Ecto neural progenitor cell (in vitro differentiated cells): ENCODE measurements at regions not wholly inside any gene's neighbourhood (a gene's known extent, or its start where the extent isn't known, plus 50 kb on each side); places are given as distances from the start of the nearest gene placed in this dataset.
"Not testable (repeated sequence)": the region's sequence is repeated elsewhere in the genome, so short reads cannot be mapped to it uniquely, and the experiment has no call there.

Experiments
- DNase-seq: peaks from one replicate; pipeline ENCODE4 v3.0.0-alpha.2; 2018; ENCODE audit warnings: low spot score

DNA sequence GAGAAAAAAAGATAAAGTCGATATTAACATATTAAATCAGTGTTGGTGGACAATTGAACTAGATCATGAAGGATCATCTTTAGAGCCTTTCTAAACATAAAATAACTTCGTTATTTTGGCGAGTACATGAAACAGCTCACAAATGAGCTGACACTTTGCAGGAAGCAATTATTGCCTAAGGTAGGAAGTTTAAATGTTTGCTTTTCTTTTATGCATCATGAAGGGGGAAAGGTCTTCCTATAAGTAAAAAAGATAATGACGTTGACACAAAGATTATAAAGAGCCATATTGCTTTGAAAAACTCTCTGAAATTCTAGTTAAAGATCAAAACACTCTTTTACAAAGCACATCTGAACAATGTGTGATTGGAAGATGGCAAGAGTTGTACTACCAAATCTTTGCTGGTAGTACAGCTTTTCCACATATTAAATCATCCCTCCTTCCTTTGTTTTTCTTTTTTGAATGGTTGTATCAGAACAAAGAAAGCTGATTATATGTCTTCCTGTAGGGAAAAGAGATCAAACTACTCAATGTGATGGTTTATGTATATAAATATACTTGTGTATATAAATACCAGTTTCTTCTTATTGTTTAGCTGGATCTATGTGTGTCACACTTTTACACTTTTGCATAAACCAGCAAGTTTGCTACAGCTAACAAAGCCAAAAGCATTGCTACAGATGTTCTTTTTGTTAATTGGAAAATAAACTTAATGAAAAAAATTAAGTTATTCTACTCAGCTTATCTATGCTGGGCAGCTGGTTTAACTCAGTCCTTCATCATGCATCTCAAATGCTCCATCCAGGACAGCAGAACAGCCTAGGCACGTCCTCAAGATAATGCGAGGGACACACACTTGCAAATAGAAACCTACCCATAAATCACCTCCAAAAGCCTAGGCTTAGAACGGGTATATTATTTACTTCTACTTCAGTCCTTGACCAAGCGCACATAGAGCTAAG is 850.8 kb upstream of the ROBO1 start:
- DNase-seq, result no peak

DNA sequence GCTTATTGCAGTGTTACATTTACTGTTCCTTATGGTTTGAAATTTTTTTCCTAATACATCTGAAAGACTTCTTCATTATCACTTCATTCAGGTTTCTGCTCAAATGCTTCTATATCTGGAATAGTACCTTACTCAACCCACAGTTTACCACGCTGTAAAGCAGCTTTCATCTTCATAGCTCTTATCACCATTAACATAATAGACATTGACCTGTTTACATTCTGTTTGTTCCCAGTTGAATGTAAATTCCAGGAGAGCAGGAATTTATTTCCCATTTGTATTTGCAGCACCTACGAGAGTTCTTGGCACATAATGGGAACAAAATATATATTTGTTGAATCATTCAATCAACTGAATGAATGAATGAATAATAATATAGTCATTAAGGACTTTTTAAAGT is 844.6 kb upstream of the ROBO1 start:
- no peak for DNase-seq

DNA sequence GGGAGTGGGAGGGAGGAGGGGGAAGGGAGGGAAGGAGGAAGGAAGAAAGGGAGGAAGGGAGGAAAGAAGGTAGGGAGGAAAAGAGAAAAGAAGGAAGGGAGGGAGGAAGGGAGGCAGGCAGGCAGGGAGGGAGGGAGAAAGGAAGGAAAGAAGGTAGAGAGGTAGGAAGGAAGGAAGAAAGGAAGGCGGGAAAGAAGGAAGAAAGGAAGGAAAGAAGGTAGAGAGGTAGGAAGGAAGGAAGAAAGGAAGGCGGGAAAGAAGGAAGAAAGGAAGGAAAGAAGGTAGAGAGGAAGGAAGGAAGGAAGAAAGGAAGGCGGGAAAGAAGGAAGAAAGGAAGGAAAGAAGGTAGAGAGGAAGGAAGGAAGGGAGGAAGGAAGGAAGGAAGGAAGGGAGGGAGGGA is 840.3 kb upstream of the ROBO1 start:
- not testable (repeated sequence) for DNase-seq

DNA sequence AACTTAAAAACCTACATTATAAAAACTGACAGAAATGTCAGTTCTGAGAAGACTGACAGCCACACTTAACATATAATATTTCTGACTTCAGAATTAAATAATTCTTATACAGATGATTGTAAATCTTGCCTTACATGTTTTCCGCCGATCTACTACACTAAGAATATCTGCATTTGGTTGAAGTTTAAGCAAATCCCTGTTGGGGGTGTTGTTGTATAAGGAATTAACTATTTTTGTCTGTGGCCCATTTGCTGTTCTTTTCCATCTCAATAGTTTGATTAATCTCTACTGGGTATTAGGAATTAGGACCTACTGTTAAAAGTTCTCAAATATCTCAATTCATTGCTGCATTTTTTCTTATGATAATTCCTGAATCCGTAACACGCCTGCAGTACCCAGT is 838.3 kb upstream of the ROBO1 start:
- DNase-seq, result no peak

DNA sequence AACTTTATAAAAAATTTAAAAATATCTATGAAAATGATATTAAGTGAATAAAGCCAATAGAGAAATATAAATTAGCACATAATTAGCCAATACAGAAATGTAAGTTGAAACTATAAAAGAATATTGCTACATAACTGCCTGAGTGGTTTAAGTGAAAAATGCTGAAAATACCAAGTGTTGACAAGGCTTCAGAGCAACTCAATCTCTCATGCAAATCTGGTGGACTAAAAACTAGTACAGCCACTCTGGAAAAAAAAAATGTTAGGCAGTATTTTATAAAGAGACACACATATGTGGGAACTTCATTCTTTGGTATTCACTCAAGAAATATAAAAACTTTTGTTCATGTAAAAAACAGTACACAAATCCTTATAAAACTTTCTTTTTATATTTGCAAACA is 833.7 kb upstream of the ROBO1 start:
- no peak for DNase-seq

DNA sequence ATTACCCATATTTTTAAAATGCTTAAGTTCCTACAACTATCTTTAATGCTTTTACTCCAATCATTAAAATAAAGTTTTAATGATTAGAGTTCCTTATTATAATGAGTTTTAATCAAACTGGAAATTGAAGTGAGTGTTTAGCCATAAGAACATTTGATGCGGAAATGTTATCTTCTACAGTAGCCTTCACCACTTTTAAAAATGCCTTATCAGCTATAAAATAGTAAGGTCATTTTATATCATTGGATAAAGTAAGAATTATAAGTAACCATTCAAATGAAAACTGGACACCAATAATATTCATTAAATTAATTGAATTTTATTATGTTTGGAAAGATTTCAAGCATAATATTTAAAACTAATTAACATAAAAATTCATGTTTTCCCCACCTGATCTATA is 825.0 kb upstream of the ROBO1 start:
- no peak for DNase-seq

DNA sequence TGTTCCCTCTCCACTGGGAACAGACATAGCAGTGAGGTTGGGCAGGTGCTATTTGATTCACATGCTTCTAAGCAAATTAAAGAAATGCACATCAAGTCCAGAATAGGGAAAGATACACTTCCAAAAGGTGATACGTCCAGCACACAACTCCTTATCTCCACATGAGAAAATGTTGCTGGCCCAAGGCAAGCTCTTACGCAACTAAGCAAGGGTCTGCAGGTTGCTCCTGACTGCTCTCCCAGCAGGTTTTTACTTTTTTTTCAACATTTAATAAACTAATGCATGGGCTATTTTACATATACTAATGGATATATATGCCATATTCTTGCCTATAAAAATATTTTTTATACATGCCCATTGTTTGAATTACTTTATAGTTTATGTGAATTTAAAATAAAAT is 818.5 kb upstream of the ROBO1 start:
- DNase-seq, result no peak

DNA sequence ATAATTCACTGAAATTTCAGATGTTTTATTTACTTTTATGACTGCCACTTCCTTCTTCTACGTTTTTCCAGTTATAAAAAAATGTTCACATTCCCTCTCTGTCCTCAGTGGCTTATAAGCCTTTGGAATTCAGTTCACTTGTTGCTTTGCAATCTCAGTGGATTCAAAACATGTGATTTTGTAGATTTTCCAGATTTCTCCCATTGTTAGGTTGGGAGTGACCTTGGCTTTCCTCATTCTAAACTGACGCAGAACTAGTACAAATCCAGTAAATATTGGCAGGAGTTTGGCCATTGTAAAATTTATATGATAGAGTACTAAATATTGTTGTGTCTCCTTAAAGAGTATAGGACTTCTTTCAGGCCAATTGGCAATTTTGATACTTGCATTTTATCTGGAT is 812.3 kb upstream of the ROBO1 start:
- no peak for DNase-seq

DNA sequence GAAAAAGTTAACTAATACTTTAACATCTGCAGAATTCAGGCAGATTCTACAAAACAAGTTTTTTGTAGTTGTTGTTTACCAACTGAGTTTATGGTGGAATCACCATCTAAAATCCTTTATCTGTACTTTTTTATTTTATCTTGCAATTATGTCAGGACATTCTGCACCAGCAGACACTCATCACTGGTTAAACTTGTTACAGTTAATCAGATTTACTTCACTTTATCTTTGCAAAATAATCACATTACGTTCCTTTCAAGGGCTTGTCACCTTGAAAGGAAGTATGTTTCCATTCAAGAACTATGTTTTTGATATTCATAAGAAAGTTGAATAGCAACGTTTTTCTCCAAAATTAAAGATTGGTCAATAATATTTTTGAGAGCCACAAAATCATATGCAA is 796.6 kb upstream of the ROBO1 start:
- no peak for DNase-seq

DNA sequence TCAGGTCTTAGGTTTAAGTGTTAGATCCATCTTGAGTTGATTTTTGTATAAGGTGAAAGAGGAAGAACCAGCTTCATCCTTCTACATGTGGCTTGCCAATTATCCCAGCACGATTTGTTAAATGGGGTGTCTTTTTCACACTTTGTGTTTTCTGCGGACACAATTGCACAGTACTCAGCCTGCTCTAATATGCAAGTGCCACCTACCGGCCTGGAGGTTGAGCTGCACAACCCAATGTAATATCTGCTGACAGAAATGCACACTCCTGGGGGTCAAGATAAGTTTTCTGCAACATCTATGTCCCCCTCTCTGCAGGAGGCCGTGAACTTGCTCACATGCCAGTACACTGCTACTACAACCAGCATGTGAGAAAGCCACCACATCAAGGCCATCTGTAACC is 791.9 kb upstream of the ROBO1 start:
- no peak for DNase-seq

DNA sequence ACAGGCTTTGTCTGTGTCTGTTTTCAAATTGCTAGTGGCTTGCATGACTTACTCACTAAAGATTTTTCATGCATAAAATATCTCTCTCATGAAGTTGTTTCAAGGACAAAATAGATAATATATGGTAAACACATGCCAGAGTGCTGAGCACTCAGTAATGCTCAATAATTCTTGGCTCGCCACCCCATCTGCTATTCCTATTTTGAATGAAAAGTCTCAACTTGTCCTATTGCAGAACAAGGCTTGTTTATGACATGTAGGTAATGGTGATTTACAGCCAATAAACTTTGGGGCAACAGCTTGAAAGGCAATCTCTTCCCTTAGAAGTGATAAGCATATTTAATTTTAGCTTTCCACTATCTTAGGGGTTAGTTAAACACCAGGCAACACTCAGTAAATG is 789.0 kb upstream of the ROBO1 start:
- DNase-seq, result no peak

DNA sequence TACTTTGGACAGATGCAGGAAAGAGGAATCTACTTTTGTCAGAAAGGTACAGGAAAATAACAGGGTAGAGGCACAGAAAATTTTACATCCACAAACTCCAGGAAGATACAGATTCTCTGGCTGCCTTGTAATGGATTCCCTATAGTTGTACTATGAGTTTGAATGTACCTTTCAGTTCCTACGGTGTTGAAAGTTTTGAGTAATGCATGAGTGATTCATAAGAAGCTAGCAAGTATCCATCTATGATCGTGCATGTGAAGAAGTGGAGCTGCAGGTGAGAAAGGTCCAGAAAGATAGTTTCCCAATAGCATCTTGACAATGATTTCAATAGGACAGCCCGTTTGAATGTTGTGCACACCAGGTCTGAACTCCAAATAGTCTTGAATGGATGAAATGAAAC is 786.5 kb upstream of the ROBO1 start:
- no peak for DNase-seq

DNA sequence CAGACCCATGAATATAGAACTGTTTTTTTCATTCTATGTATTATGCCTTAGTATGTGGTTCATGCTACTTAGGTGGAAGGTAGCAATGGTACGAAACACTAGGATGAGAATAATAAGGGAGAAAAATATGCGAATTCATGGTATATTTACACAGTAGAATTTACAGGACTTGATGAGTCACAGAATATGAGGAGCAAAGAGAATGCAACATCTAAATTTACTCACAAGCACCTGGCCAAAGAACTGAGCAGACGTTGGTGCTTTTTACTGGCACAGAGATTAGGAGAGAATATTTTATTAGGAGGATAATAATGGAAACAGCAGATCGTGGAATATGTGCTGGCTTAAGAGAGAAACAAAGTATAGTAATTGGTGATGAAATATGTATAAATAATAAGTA is 785.4 kb upstream of the ROBO1 start:
- DNase-seq, result no peak

DNA sequence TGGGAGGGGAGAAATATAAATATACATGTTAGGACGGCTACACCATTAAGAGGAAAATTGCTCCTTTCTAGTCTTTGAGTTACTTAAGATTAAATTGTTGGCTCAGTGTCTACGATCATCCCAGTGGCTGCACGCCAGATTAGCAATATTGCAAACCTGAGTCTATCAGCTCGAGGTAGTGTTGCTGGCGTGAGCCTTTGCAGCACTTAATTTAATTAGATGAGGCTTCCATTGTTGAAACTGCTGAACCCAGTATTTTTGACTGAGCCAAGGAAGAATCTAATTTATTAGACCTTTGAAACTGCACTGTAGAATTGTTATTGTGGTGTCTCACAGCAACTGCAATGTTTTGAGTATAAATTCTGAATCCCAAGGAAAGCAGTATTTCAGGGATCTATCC is 782.4 kb upstream of the ROBO1 start:
- DNase-seq, result no peak

DNA sequence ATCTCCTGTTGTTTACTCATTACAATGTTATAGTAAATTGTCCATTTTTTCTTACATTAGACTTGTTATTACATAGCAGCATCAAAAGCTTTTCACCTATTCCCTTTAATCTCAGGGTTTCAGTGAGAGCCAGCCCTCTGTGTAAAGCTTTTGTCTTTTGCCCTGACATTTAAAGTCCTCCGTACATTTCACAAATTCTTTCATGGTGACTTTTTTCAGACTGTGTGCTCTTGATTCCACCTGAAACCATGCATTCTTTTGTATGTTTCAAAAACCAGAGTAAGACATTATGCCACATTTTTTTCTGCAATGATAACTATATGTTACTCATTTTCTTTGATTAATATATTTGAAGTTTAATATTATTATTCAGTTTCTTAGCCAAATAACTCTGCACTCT is 781.4 kb upstream of the ROBO1 start:
- no peak for DNase-seq

DNA sequence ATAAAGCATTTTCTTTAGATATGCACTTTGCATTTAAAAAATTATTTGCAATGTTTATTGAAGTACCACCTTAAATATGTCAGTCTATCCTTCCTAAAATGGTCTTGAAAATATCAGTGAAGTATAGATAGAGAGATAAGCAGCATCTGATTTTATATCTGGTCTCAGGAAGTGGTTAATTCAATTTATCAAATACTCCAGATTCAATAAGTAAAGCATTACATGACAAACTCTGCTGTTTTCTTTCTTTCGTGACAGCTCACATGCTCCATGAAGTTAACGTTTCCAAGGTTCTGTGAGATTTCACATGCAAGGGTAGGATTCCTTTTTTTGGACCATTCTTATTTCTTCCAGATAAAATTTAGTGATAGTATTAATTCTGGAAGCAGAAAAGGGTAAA is 775.4 kb upstream of the ROBO1 start:
- no peak for DNase-seq

DNA sequence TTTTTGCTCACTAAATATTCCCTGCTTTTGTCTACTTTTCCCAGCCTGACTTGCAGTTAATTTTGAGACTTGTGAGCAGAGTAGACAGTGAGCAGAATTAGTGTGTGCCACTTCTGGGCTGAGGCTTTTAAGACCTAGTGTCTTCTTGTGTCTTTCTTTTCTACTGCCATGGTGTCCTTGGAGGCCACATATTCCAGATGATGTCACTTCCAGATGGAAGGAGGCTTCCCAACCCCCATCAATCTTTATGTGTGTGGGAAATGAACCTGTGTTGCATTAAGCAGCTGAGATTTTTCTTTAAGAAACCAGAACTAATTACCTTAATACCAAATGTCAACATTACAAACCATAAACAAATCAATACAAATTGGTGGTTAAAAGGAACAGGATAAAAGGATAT is 774.7 kb upstream of the ROBO1 start:
- DNase-seq, result no peak

DNA sequence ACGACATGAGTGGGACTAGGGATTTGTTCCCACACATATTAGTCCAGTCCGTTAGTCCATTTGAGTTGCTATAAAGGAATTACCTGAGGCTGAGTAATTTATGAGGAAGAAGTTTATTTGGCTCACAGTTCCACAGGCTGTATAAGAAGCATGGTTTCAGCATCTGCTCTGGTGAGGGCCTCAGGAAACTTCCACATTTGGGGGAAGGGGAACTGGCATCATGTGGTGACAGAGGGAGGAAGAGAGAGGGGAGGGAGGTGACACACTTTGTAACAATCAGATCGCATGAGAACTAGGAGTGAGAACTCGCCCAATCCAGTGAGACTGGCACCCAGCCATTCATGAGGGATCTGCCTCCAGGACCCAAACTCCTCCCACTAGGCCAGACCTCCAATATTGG is 769.9 kb upstream of the ROBO1 start:
- DNase-seq, result no peak

DNA sequence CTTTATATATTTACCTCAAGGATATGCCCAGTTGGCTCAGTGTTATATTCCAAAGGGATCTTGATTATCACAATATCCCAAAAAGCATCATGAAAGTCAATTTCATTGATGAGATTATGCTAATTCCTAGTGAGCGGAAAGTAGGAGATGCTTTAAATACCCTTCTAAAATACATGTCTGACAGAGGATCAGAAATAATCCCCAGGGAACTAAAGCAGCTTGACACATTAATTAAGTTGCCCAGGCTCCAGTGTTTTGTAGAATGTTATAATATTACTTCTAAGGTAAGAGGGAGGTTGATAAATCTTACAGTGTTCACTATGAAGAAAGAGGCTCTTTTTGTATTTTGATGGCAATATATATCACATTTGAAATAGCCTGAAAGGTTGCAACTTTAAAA is 767.5 kb upstream of the ROBO1 start:
- DNase-seq, result no peak

DNA sequence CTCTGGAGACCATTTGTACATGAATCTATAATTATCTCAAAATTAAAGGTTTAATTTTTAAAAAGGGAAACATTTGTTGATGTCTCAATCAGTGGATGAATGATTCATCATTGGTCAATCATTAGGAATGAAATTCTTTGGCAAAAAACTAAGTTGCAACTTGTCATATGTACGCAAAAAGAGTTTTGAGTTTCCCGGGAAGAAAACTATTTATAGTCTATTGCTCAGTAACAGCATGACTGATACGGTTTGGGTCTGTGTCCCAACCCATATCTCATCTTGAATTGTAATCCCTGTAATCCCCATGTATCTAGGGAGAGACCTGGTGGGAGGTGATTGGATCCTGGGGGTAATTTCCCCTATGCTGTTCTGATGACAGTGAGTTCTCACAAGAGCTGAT is 765.8 kb upstream of the ROBO1 start:
- DNase-seq, result no peak

DNA sequence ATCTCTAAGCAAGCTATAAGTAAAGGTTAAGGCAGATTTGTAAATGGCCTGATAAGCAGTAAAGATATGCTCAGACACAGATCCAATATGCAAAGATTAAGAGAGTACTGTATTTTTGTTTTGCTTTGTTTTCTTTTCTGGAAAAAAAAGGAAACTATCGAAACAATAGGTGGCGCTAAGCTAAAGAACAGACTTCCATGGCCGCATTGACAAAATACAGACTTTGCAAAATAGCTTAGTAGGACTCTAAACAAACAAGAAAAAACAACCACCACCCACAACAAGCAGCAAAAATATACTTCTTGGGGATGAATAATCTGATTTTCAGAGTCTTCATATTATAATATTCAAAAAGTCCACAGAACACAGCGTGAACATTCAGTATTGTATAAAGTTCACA is 758.4 kb upstream of the ROBO1 start:
- no peak for DNase-seq

DNA sequence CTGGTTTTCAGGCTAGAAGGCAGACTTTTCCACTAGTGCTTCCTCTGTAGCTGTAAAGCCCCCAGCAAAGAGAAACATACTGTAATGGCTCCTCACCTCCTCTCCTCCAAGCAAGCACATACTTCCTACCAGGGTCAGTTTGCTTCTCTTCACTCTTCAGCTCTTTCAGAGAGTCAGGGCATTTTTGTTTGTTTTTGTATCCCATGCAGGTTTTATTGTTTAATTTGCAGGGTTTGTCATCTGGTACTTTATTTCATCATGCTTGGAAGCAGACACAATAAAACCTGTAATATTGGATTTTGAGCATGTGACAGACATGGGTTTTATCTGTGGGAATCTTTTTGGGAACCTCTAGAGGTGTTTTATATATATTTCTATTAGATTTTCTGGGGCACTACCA is 753.3 kb upstream of the ROBO1 start:
- DNase-seq, result no peak

DNA sequence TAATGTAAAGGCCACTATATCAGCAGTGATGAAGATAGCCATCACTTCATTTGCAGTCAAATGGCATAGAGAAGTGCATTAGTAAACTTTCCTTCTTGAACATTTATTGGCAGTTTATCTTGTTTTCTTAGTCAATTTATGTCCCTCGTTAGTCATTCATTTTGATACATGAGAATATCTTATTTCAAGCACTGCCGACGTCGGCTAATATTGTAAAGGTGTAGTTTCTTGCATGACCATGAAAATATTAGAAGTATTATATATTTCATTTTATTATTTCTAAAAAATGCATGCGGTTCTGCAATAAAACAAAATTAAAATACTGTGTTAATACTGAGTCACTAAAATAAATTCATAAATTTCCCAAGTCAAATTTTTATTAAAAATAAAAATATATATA is 751.6 kb upstream of the ROBO1 start:
- no peak for DNase-seq

DNA sequence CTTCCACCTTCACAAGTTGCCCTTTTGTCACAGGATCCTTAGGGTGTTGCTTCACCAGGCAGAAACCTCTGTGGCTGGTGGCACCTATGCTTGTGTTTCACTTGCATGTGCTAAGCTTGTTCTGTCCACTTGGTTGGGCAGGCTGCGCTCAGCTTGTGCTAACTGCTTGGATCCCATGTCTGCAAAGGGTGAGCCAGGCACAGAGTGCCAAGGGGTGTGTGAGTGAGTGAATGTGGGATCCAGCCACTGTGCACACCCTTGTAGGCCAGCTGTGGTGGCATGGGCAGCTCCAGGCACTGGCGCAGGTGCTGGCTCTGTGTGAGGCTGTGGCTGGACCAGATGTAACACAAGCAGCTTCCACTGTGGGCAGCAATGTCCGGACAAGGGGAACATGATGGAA is 728.7 kb upstream of the ROBO1 start:
- no peak for DNase-seq
